GM21390 (cell line): ENCODE measurements at regions not wholly inside any gene's neighbourhood (a gene's known extent, or its start where the extent isn't known, plus 50 kb on each side); places are given as distances from the start of the nearest gene placed in this dataset.
"Not testable (repeated sequence)": the region's sequence is repeated elsewhere in the genome, so short reads cannot be mapped to it uniquely, and the experiment has no call there.

Source experiments
- ATAC-seq: cut with Tn5 transposase; IDR thresholded peaks from one replicate; pipeline ENCODE4 v1.9.1; 2021; ENCODE audit not compliant: unreplicated experiment

- no peak for ATAC-seq
Observed at GRCh38 chr7:109579901-109580300, 1010.2 kb downstream of the DNAJB9 start.

- ATAC-seq = no peak
Observed at GRCh38 chr7:109582211-109582610, 1012.5 kb downstream of the DNAJB9 start.

GRCh38 chr7:109596948-109597347 lies 1027.3 kb downstream of the DNAJB9 start:
- ATAC-seq = not testable (repeated sequence)

- no peak for ATAC-seq
Observed at GRCh38 chr7:109611656-109612055, 1042.0 kb downstream of the DNAJB9 start.

DNA sequence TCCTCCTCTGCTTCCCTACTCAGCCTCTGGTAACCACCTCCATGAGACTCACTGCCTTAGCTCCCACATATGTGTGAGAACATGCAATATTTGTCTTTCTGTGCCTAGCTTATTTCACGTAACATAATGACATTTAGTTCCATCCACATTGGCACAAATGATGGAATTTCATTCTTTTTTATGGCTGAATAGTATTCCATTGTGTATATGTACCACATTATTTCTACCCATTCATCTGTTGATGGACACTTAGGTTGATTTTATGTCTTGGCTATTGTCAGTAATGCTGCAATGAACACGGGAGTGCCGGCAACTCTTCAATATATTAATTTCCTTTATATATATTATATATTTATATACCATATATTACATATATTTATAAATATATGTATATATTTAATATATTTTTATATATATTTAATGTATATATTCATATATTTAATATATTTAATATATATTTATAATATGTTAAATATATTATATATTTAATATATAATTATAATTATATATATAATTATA lies 1046.9 kb downstream of the DNAJB9 start:
- ATAC-seq = no peak

DNA sequence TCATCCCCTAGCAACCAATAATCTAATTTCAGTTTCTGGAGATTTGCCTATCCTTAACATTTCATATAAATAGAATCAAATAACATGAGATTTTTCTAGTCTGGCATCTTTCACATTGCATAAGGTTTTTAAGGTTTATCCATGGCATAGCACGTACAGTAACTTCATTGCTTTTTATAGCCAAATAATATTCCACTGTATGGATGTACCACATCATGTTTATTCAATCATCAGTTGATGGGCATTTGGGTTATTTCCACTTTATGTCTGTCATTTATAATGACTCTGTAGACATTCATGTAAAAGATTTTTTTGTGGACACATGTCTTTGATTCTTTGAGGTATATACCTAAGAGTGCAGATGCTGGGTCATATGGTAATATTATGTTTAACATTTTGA lies 1052.6 kb downstream of the DNAJB9 start:
- ATAC-seq = no peak

- not testable (repeated sequence) for ATAC-seq
Observed at GRCh38 chr7:109632890-109633289, 1063.2 kb downstream of the DNAJB9 start.

- ATAC-seq = no peak
Observed at GRCh38 chr7:109635374-109635773, 1065.7 kb downstream of the DNAJB9 start.

GRCh38 chr7:109637428-109637990 lies 1067.8 kb downstream of the DNAJB9 start:
- ATAC-seq = no peak

GRCh38 chr7:109638321-109638720 lies 1068.6 kb downstream of the DNAJB9 start:
- no peak for ATAC-seq

DNA sequence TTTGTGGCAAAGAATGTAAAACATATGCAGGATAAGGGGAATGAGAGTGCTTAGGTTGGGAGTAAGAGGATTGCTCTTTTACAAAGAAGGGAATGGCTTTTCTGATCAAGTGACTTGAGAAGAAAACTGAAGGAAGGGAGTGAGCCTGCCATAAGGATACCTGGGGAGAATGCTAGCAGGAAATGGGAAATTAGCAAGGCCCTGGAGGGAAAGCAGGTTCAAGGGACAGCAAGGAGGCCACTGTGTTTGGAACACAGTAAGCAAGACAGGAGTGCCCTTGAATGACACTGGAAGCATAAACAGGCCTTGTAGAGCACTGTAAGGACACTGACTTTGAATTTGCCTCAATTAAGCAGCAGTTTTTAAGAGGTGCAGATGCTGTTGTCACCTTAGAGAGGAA lies 1069.9 kb downstream of the DNAJB9 start:
- no peak for ATAC-seq

DNA sequence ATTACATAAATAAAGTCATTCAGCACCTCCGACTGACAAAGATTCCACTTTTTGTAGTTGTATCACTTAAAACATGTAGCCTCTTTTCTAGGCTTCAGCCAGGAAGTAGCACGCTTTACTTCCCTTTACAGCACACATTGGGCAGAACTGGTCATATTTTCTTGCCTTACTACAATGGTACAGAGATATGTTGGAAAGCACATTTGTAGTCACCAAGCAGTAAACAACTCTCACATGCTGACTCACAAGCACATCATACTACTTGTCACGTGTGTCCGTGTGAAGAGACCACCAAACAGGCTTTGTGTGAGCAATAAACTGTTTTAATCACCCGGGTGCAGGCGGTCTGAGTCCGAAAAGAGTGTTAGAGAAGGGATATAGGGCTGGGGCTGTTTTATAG lies 1071.8 kb downstream of the DNAJB9 start:
- no peak for ATAC-seq

DNA sequence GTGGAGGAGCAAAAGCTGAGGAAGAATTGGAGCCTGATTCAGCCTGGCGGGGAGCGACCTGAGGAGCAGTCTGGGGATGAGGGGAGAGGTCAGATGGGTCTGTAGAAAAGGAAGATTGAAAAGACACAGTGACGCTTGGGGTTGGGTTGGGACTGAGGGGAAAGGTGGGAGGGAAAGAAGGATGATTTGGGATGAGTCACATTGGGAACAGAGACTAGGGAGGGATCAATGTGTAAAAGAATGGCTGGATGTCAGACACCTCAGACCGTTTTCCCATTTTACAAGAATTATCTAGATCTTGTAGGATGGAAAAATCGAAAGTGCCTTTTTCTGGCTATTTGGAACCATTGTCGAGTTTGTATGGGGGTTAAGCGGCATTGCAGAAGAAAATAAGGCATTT lies 1076.5 kb downstream of the DNAJB9 start:
- ATAC-seq = no peak

DNA sequence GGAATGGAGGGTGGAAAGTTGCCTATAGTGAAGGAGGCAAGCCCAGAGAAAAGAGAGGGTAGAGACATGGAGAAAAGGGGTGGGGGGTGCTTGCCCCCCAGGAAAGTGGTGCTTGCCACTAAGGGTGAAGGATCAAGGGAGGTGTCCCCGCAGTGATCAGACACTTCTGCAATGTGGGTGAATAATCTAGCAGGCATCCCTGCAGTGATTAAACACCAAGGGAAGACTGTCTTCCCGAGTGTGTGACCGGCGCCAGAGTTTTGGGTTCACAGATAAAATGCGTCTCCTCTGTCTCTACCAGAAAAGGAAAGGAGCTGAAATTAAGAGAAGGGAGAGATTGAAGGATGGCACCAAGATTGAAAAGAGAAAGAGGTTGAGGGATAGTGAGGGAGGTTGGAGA lies 1076.9 kb downstream of the DNAJB9 start:
- not testable (repeated sequence) for ATAC-seq

- ATAC-seq = not testable (repeated sequence)
Observed at GRCh38 chr7:109647263-109647662, 1077.6 kb downstream of the DNAJB9 start.

DNA sequence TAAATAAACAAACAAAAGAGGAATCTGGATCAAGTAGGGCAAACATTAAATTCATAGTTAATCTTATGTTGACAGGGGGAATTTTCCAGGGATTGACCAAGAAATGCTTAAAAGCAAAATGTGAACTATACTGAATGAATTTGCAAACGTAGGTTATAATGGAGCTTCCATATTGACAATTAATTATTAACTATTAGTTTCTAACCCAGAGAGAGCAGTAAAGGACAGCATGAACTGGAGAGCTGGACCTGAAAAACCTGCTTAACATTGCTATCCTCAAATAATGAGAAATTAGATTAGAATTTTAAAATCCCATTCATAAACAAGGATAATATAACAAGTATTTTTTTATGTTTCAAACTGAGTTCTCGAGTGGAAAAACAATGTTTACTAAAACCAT lies 1089.6 kb downstream of the DNAJB9 start:
- ATAC-seq = no peak

DNA sequence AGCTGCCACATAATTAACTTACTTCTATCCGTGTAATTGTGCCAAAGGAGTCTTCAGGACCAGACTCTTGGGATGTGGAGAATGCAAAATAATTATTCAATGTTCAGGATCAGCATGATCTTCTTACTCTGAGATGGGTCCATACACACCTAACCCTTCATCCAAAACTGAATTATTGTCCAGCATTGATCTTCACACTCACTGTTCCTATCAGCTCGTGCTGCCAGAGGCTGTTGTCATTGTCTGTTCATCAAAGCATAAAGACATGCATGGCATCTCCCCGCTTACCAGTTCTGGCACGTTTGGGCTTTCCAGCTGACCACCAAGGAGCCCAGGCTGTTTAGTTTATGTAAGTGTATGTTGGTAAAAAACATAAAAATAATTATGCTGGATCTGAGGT lies 1090.7 kb downstream of the DNAJB9 start:
- no peak for ATAC-seq

GRCh38 chr7:109663806-109664205 lies 1094.1 kb downstream of the DNAJB9 start:
- no peak for ATAC-seq

DNA sequence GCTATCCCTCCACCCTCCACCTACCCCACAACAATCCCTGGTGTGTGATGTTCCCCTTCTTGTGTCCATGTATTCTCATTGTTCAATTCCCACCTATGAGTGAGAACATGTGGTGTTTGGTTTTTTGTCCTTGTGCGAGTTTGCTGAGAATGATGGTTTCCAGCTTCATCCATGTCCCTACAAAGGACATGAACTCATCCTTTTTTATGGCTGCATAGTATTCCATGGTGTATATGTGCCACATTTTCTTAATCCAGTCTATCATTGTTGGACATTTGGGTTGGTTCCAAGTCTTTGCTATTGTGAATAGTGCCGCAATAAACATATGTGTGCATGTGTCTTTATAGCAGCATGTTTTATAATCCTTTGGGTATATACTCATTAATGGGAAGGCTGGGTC lies 1117.6 kb downstream of the DNAJB9 start:
- not testable (repeated sequence) for ATAC-seq

DNA sequence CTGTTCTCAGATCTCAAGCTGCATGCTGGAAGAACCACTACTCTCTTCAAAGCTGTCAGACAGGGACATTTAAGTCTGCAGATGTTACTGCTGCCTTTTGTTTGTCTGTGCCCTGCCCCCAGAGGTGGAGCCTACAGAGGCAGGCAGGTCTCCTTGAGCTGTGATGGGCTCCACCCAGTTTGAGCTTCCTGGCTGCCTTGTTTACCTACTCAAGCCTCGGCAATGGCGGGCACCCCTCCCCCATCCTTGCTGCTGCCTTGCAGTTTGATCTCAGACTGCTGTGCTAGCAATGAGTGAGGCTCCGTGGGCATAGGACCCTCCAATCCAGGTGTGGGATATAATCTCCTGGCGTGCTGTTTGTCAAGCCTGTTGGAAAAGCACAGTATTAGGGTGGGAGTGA lies 1122.9 kb downstream of the DNAJB9 start:
- ATAC-seq = not testable (repeated sequence)

- no peak for ATAC-seq
Observed at GRCh38 chr7:109694149-109695071, 1124.7 kb downstream of the DNAJB9 start.

DNA sequence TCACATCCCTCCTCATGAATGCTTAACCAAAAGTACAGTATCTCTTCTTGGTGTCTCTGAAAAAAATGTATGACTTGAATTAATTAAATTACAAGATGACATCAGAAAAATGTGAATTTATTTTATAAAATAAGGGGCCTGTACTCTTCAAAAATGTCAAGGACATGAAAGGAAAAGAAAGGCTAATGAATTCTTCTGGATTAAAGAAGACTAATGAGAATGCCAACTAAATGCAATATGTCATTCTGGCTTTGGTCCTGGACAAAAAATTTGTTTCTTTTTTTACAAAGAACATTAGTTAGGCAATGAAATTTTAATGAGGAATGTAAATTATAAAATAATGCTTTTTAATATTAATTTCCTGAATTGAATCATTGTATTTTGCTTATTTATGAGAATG lies 1125.7 kb downstream of the DNAJB9 start:
- no peak for ATAC-seq
